ENCODE measurements at regions not wholly inside any gene's neighbourhood (a gene's known extent, or its start where the extent isn't known, plus 50 kb on each side); places are given as distances from the start of the nearest gene placed in this dataset.
"Not testable (repeated sequence)": the region's sequence is repeated elsewhere in the genome, so short reads cannot be mapped to it uniquely, and the experiment has no call there.

- not testable (repeated sequence) for DNase-seq (ENCODE audit: low spot score)
These were observed 184.2 kb upstream of the FAM241A start for GRCh38 chr4:111961026-111961425.

- DNase-seq (ENCODE audit: low spot score), result no peak
These were observed 183.4 kb upstream of the FAM241A start for GRCh38 chr4:111961809-111962208.

- no peak for DNase-seq (ENCODE audit: low spot score)
These were observed 182.0 kb upstream of the FAM241A start for GRCh38 chr4:111963158-111963700.

GRCh38 chr4:111977419-111977965 lies 167.8 kb upstream of the FAM241A start:
- no peak for DNase-seq (ENCODE audit: low spot score)

GRCh38 chr4:111979921-111980320 lies 165.3 kb upstream of the FAM241A start:
- DNase-seq (ENCODE audit: low spot score), result no peak

GRCh38 chr4:111982089-111982488 lies 163.2 kb upstream of the FAM241A start:
- no peak for DNase-seq (ENCODE audit: low spot score)

GRCh38 chr4:111984169-111984819 lies 161.0 kb upstream of the FAM241A start:
- no peak for DNase-seq (ENCODE audit: low spot score)

- no peak for DNase-seq (ENCODE audit: low spot score)
These were observed 159.8 kb upstream of the FAM241A start for GRCh38 chr4:111985426-111985825.

- DNase-seq (ENCODE audit: low spot score), result no peak
These were observed 159.2 kb upstream of the FAM241A start for GRCh38 chr4:111986095-111986494.

- DNase-seq (ENCODE audit: low spot score), result no peak
These were observed 156.7 kb upstream of the FAM241A start for GRCh38 chr4:111988514-111988913.

GRCh38 chr4:111989817-111990216 lies 155.4 kb upstream of the FAM241A start:
- DNase-seq (ENCODE audit: low spot score), result no peak

- no peak for DNase-seq (ENCODE audit: low spot score)
These were observed 154.1 kb upstream of the FAM241A start for GRCh38 chr4:111991163-111991562.

GRCh38 chr4:111991797-111992196 lies 153.5 kb upstream of the FAM241A start:
- DNase-seq (ENCODE audit: low spot score), result peak; percentile 96

GRCh38 chr4:111992351-111993168 lies 152.7 kb upstream of the FAM241A start:
- no peak for DNase-seq (ENCODE audit: low spot score)

GRCh38 chr4:111994392-111994791 lies 150.9 kb upstream of the FAM241A start:
- DNase-seq (ENCODE audit: low spot score), result peak; percentile 31

GRCh38 chr4:111997785-111998184 lies 147.5 kb upstream of the FAM241A start:
- no peak for DNase-seq (ENCODE audit: low spot score)

- no peak for DNase-seq (ENCODE audit: low spot score)
These were observed 145.5 kb upstream of the FAM241A start for GRCh38 chr4:111999801-112000200.

GRCh38 chr4:112001041-112001440 lies 144.2 kb upstream of the FAM241A start:
- no peak for DNase-seq (ENCODE audit: low spot score)

- DNase-seq (ENCODE audit: low spot score), result no peak
These were observed 143.0 kb upstream of the FAM241A start for GRCh38 chr4:112002248-112002661.

GRCh38 chr4:112003231-112003907 lies 141.9 kb upstream of the FAM241A start:
- no peak for DNase-seq (ENCODE audit: low spot score)

- no peak for DNase-seq (ENCODE audit: low spot score)
These were observed 140.2 kb upstream of the FAM241A start for GRCh38 chr4:112005027-112005426.

GRCh38 chr4:112007391-112007790 lies 137.9 kb upstream of the FAM241A start:
- no peak for DNase-seq (ENCODE audit: low spot score)

All from COLO829 (cell line).